GM20000 (cell line): ENCODE measurements at regions not wholly inside any gene's neighbourhood (a gene's known extent, or its start where the extent isn't known, plus 50 kb on each side); places are given as distances from the start of the nearest gene placed in this dataset.
"Not testable (repeated sequence)": the region's sequence is repeated elsewhere in the genome, so short reads cannot be mapped to it uniquely, and the experiment has no call there.

Experiments
- DNase-seq: peaks from one replicate; pipeline ENCODE4 v3.0.0; 2012; ENCODE audit warnings: low spot score
- TF ChIP-seq, protein P1 (sequence below): IDR thresholded peaks from 2 replicates; pipeline ENCODE4 v1.5.1; 2012; ENCODE audit warnings: mild to moderate bottlenecking, control low read depth; ENCODE audit errors: extremely low read depth, missing control alignments

GRCh38 chr11:13214276-13214675 is 63.3 kb upstream of the BMAL1 start:
- DNase-seq: no peak
- TF ChIP-seq, protein P1, sequence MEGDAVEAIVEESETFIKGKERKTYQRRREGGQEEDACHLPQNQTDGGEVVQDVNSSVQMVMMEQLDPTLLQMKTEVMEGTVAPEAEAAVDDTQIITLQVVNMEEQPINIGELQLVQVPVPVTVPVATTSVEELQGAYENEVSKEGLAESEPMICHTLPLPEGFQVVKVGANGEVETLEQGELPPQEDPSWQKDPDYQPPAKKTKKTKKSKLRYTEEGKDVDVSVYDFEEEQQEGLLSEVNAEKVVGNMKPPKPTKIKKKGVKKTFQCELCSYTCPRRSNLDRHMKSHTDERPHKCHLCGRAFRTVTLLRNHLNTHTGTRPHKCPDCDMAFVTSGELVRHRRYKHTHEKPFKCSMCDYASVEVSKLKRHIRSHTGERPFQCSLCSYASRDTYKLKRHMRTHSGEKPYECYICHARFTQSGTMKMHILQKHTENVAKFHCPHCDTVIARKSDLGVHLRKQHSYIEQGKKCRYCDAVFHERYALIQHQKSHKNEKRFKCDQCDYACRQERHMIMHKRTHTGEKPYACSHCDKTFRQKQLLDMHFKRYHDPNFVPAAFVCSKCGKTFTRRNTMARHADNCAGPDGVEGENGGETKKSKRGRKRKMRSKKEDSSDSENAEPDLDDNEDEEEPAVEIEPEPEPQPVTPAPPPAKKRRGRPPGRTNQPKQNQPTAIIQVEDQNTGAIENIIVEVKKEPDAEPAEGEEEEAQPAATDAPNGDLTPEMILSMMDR: no peak

DNA sequence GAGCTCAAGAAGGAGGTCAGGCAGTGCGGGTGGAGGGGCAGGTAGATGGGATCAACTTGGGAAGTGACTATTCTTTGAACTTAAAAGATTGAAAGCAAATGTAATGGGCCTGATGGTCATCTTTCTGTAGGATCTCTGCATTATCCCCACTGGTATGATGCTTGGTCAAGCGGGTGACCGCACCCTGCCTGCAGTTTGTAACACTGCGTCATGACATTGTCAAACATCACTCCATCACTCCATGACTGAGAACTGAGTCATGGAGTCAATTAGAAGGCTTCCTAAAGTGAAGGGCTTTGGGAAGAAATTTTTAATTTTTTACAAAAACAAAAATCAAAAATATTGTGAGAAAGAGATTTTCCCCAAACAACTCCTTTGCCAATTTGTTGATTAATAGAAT is 62.4 kb upstream of the BMAL1 start:
- DNase-seq: no peak
- TF ChIP-seq, protein P1: no peak

DNA sequence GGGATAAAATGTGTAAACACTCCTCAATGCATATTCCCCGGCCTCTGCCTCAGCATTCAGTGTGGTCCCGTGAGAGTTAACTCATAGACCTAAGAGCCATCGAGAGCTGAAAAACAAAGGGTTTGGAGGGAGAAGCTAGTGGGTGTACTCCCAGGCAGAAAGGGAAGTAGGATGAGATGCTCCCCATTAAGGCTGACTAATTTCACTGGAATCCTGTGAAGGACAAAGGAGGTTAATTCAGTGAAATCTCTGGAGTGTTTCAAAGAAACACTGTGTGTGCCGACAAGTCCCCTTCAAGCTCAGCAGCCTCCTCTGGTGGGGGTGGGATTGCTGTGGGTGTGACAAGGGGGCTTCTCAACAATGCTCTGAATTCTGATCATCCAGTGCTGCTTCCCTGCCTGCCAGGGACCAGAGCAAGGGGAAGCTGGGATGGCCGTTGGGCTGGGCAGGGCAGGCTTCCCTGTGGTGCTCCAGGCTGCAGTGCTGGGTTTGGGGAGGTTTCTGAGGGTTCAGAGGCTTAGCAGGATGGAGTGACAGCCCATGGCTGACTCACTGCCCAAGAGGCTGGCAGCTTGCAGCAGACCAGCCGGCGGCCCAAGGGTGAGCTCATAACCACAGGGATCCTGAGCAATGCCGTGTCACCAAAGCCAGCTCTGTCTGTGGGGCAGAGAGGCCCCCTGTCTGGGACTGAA is 61.4 kb upstream of the BMAL1 start:
- no peak for DNase-seq
- TF ChIP-seq, protein P1: no peak

DNA sequence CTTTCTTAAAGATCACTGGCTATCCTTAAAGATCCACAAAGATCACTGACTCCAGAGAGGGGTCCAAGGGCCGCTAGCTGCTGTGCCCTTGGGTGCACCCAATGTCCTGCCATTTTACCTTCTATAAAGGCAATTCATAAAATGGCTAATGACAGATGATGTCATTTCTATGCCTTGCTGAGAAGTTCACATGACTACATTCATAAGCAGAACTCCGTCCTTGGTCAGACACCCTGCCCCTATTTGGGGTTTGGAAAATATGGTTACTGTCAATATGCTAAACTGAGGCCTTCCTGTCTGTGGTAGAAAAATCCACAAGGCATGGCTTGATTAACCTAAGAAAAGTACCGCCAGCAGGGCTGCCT is 60.9 kb upstream of the BMAL1 start:
- DNase-seq: no peak
- TF ChIP-seq, protein P1: no peak

DNA sequence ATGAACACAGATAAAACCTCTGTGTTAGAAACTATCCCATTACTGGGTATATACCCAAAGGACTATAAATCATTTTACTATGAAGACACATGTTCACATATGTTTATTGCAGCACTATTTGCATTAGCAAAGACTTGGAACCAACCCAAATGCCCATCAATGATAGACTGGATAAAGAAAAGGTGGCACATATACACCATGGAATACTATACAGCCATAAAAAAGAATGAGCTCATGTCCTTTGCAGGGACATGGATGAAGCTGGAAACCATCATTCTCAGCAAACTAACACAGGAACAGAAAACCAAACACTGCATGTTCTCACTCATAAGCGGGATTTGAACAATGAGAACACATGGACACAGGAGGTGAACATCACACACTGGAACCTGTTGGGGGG is 58.9 kb upstream of the BMAL1 start:
- DNase-seq: not testable (repeated sequence)

DNA sequence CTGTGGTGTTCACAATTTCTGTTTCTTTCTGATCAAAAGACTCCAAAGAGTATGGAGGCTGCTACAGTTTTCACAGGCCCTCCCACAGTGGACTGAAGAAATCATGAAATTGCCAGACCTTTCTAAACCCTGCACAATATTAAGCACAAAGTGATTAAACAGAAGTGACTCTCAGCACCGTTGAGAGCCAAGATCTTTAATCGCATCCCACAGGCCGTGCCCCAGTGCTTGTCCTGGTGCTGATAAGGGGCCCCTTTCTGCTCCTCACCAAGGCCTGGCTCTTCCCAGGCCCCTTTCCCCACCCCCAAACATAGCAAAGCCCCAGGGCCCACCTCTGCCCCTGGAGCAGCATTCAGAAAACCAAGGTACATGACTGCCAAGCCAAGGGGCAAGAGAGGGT is 57.4 kb upstream of the BMAL1 start:
- no peak for DNase-seq
- TF ChIP-seq, protein P1: no peak

DNA sequence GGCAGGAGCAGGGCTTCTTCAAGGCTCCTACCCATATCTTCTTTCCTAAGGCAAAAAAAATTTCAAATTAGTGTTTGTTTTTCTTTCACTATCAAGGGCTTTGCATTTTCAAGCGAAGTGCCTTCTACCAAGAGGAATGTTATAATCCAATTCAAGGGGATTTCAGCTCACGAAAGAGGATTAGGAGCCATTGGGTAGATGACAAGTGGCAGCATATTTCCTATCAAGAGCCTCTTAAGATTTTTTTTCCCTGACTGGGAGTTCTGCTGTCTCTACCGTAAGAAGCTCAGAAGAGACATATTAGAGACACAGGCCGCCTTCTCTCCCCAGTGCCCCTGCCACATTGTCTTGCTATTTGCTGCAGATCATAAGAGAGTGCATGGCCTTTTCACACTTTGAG is 55.9 kb upstream of the BMAL1 start:
- TF ChIP-seq, protein P1: no peak
- no peak for DNase-seq

GRCh38 chr11:13222285-13222684 is 55.3 kb upstream of the BMAL1 start:
- no peak for DNase-seq
- TF ChIP-seq, protein P1: no peak
